Sigmoid colon (tissue), 4 donors: ENCODE measurements at regions not wholly inside any gene's neighbourhood (a gene's known extent, or its start where the extent isn't known, plus 50 kb on each side); places are given as distances from the start of the nearest gene placed in this dataset.

Source experiments
- CTCF ChIP-seq, 4 experiments: fragments of 450-650 bp in 3 of 4; fragments of 200-600 bp in 1 of 4; IDR thresholded peaks; one replicate each; pipeline ENCODE4 v1.5.1; 2016 to 2019; ENCODE audit warnings: antibody characterized with exemption in 4 of 4, mild to moderate bottlenecking in 3 of 4, moderate library complexity in 2 of 4
- EP300 ChIP-seq, 4 donors: sonication (generic); formaldehyde crosslinking; IDR thresholded peaks; one replicate each; pipeline ENCODE4 v1.6.1; 2017; ENCODE audit warnings: antibody characterized with exemption in 4 of 4

- TF ChIP-seq CTCF (IDR thresholded peaks at IDR 0.05): no peak
- no peak for TF ChIP-seq EP300 (IDR thresholded peaks at IDR 0.05)
Observed at GRCh38 chr6:168152980-168153379, 74.0 kb upstream of the FRMD1 start.
